Right lobe of liver (tissue), 6 donors: ENCODE measurements at regions not wholly inside any gene's neighbourhood (a gene's known extent, or its start where the extent isn't known, plus 50 kb on each side); places are given as distances from the start of the nearest gene placed in this dataset.

Experiments used
- ATAC-seq, 4 donors: fragments of 200-7000 bp; cut with Tn5 transposase; one replicate each; pipeline ENCODE4 v1.9.1; 2020; ENCODE audit warnings: mild to moderate bottlenecking in 4 of 4, moderate library complexity in 4 of 4
- DNase-seq, 3 donors: peaks; one replicate each; pipeline ENCODE4 v3.0.0-alpha.2; 2020
- H3K27ac ChIP-seq, 3 donors: fragments of 200-600 bp; one replicate each; pipeline ENCODE4 v1.8.0; 2022
- H3K27me3 ChIP-seq, 2 donors: fragments of 200-600 bp; one replicate each; pipeline ENCODE4 v1.8.0; 2022
- H3K36me3 ChIP-seq, 4 donors: fragments of 200-600 bp; sonication (generic) in 1 of 4; one replicate each; pipeline versions ENCODE4 v1.5.1 to v1.8.0; 2017 to 2022; ENCODE audit warnings: control low read depth in 1 of 4
- H3K4me1 ChIP-seq, 4 donors: fragments of 200-600 bp; sonication (generic) in 1 of 4; one replicate each; pipeline versions ENCODE4 v1.5.1 to v1.8.0; 2017 to 2022; ENCODE audit warnings: control low read depth in 1 of 4
- H3K4me3 ChIP-seq, 3 donors: fragments of 200-600 bp; one replicate each; pipeline ENCODE4 v1.8.0; 2022
- H3K9me3 ChIP-seq, 4 donors: fragments of 200-600 bp; sonication (generic) in 1 of 4; one replicate each; pipeline versions ENCODE4 v1.5.1 to v1.8.0; 2017 to 2022; ENCODE audit warnings: control low read depth in 1 of 4
- POLR2A ChIP-seq: fragments of 450-650 bp; IDR thresholded peaks from one replicate; pipeline ENCODE4 v1.6.1; 2017; ENCODE audit warnings: antibody characterized with exemption, mild to moderate bottlenecking
- WGBS: methylation state at CpG from one replicate; pipeline ENCODE4 v1.1.6; 2018; ENCODE audit warnings: low coverage, low lambda C conversion rate; ENCODE audit not compliant: insufficient coverage; ENCODE audit errors: missing lambda C conversion rate; 5-methylcytosine and 5-hydroxymethylcytosine counted together
- intact Hi-C, 2 donors: fragments of 100-400 bp; cut with DNase I; formaldehyde crosslinking; loops; one replicate each; pipeline versions ENCODE4 v1.11.2 to v1.14.1; 2022
- TF ChIP-seq, protein P1 (sequence below), 4 donors: fragments of 200-600 bp in 3 of 4; fragments of 450-650 bp in 1 of 4; IDR thresholded peaks; one replicate each; pipeline versions ENCODE4 v1.5.1 to v1.8.0; 2016 to 2022; ENCODE audit warnings: antibody characterized with exemption in 4 of 4, mild to moderate bottlenecking in 2 of 4
- donor health status: DM: no; HTN: yes; CAD: no.
- donor health status: DM: no; HTN: no; CAD: no.
- donor health status: DM: no; HTN: no; CAD: no.
- donor health status: DM: no; HTN: yes; CAD: no.
- donor health status: DM: no; HTN: yes; CAD: no.

DNA sequence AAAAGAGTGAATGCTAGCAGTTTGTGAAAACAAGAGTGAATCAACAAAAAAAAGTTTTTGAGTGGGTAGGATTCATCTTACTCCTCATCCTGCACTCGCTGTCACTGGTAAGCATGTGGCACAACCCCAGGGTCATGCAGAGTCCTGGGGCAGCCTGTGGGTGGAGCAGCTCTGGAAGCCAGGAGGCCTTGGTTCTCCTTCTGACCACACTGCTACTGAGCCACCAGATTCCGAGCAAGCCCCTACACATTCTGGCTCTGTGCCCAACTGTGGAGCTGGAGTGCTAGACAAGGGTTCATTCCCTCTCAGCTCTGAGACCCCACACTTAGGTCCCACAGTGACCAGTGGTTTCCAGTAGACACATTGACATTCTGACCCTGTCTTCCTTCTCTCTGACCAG lies 670.6 kb downstream of the BCL11A start:
- Histone ChIP-seq H3K9me3 (no peaks in the 10 kb centered on the region), H3K36me3 (no peaks in the 10 kb centered on the region), H3K4me3 (no peak overlapping the region), H3K4me1 (no peaks in the 10 kb centered on the region), H3K27ac (no peak overlapping the region), H3K27me3 (no peaks in the 10 kb centered on the region)
- intact Hi-C loops: no loop called here
- ATAC-seq (no peak), DNase-seq (no peak)
- TF ChIP-seq POLR2A: no peak
- TF ChIP-seq, protein P1, sequence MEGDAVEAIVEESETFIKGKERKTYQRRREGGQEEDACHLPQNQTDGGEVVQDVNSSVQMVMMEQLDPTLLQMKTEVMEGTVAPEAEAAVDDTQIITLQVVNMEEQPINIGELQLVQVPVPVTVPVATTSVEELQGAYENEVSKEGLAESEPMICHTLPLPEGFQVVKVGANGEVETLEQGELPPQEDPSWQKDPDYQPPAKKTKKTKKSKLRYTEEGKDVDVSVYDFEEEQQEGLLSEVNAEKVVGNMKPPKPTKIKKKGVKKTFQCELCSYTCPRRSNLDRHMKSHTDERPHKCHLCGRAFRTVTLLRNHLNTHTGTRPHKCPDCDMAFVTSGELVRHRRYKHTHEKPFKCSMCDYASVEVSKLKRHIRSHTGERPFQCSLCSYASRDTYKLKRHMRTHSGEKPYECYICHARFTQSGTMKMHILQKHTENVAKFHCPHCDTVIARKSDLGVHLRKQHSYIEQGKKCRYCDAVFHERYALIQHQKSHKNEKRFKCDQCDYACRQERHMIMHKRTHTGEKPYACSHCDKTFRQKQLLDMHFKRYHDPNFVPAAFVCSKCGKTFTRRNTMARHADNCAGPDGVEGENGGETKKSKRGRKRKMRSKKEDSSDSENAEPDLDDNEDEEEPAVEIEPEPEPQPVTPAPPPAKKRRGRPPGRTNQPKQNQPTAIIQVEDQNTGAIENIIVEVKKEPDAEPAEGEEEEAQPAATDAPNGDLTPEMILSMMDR (IDR thresholded peaks at IDR 0.05): no peak
- WGBS: 75% methylated on average over 1 of the region's 2 CpGs

- Histone ChIP-seq H3K4me3 (no peak overlapping the region), H3K27ac (no peak overlapping the region), H3K9me3 (no peaks in the 10 kb centered on the region), H3K36me3 (no peaks in the 10 kb centered on the region), H3K27me3 (no peaks in the 10 kb centered on the region), H3K4me1 (no peaks in the 10 kb centered on the region)
- no peak for ATAC-seq
- intact Hi-C loops: no loop called here
- TF ChIP-seq, protein P1 (IDR thresholded peaks at IDR 0.05): no peak
- TF ChIP-seq POLR2A: no peak
- 49% methylated on average over 3 of the region's 3 CpGs for WGBS
- DNase-seq: no peak
These were observed 671.2 kb downstream of the BCL11A start for GRCh38 chr2:59882279-59882678.

GRCh38 chr2:59881218-59881617 lies 672.2 kb downstream of the BCL11A start:
- Histone ChIP-seq H3K4me1 (no peaks in the 10 kb centered on the region), H3K9me3 (no peaks in the 10 kb centered on the region), H3K4me3 (no peak overlapping the region), H3K36me3 (no peaks in the 10 kb centered on the region), H3K27ac (no peak overlapping the region), H3K27me3 (no peaks in the 10 kb centered on the region)
- WGBS: 60% methylated on average over 1 of the region's 1 CpG
- TF ChIP-seq, protein P1 (IDR thresholded peaks at IDR 0.05): no peak
- no peak for TF ChIP-seq POLR2A
- ATAC-seq: no peak
- intact Hi-C loops: no loop called here
- no peak for DNase-seq

DNA sequence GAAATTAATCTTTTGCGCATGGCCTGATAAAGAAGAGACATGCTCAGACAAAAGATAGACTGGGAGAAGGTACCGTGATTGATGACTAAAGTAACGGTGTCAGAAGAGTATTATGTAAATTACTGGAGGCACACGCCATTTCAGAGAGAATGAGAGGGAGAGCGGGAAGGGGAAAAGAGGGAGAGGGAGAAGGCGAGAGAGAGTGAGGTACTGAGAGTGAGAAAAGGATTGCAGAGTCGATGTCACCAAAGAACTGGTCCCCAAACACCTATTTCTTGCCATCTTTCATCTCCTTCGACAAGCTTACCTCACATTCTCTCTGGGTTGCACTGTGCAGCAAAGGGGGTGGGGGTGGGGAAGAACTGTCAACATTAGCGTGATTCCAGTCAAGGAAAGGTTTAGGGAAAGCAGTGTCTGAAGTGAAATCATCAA lies 673.7 kb downstream of the BCL11A start:
- H3K4me1 ChIP-seq: no peaks in the 10 kb centered on the region
- H3K27me3 ChIP-seq: no peaks in the 10 kb centered on the region
- no peak overlapping the region for H3K4me3 ChIP-seq
- no peak overlapping the region for H3K27ac ChIP-seq
- no peak for ATAC-seq
- H3K36me3 ChIP-seq: no peaks in the 10 kb centered on the region
- intact Hi-C loops: no loop called here
- no peaks in the 10 kb centered on the region for H3K9me3 ChIP-seq
- 79% methylated on average over 9 of the region's 9 CpGs for WGBS
- DNase-seq: no peak
- TF ChIP-seq POLR2A: no peak
- TF ChIP-seq, protein P1 (IDR thresholded peaks at IDR 0.05): no peak

DNA sequence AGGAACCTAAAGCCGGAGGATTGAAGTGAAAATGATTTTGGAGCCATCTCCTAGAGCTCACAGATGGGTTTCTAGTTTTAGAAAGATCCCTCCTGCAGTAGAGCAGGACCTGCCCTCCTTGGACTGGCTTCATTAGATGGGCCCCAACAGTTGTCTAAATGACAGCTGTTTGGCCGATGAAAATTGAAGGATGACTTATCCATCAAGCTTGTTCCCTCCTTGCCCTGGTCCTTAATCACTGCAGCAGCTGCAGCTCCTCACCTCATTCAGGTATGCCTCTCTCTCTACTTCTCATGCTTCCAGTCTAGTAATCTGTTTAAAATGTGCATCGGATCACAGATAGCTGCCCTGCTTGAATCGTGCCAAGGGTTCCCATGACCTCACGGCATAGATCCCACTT lies 677.6 kb downstream of the BCL11A start:
- no peak for DNase-seq
- intact Hi-C loops: no loop called here
- Histone ChIP-seq H3K4me1 (no peaks in the 10 kb centered on the region), H3K9me3 (no peaks in the 10 kb centered on the region), H3K27me3 (no peaks in the 10 kb centered on the region), H3K27ac (no peak overlapping the region), H3K4me3 (no peak overlapping the region), H3K36me3 (no peaks in the 10 kb centered on the region)
- WGBS: 60% methylated on average over 3 of the region's 5 CpGs
- TF ChIP-seq POLR2A: no peak
- TF ChIP-seq, protein P1 (IDR thresholded peaks at IDR 0.05): no peak
- no peak for ATAC-seq
